ENCODE measurements at regions not wholly inside any gene's neighbourhood (a gene's known extent, or its start where the extent isn't known, plus 50 kb on each side); places are given as distances from the start of the nearest gene placed in this dataset.

- no peak for DNase-seq
These were observed 50.2 kb upstream of the AKR1E2 start for GRCh38 chr10:4775808-4776207.

- no peak for DNase-seq
These were observed 53.8 kb upstream of the AKR1E2 start for GRCh38 chr10:4772202-4772570.

GRCh38 chr10:4771554-4772201, 54.3 kb upstream of the AKR1E2 start:
- no peak for DNase-seq

- DNase-seq: peak; percentile 43
These were observed 55.0 kb upstream of the AKR1E2 start for GRCh38 chr10:4770801-4771553.

GRCh38 chr10:4768416-4768815, 57.6 kb upstream of the AKR1E2 start:
- DNase-seq: no peak

DNA sequence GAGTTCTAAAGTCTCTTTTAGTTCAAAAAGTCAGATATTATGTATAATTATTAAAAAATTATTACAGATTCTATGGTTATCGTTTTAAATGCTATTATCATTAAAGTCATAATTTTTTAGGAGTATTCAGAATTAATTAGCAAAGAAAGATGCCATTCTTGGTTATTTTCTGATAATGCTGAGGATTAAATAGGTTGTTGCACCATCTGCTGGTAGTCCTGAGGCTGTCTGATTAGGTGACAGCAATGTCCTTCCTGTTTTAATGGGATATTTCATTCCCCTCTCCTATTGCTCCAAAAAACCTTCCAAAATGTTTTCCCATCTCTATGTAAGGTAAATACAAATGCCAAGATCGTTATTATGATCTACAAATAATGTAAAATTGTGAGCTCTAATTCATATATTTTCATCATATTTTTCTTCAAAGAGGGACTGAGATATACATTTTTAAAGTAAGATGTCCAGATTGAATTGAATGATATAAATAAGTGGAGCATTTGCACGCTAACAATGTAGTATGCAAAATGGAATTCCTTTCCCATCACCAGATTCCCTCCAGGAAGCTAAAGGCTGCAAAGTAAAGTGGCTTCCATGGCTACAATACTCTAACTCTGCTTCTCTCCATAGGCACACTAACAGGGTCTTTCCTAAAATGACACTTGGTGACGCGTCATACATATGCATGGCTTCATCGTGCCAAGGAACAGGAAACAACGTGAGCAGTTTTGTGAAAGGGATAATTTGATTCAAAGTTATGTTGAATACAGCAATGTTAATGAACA, 58.8 kb upstream of the AKR1E2 start:
- peak; percentile 50 for DNase-seq

DNA sequence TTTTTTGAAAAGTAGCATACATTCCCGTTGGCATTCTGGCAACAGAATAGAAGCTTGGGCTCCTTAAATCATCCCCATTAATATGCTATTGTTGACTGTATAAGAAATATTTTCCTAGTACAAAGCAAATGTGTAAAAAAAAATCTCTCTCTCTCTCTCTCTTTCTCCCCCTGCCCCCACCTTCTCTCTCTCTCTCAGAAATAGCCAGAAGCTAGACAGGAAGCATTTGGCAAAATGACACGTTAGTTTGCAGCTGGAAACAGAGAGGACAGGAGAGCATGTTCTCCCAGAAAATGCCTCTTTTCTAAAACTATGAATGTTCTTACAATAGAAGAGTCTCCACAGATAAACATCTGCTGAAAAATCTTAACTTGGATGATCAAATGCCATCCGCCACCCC, 59.6 kb upstream of the AKR1E2 start:
- no peak for DNase-seq

GRCh38 chr10:4765428-4765827, 60.6 kb upstream of the AKR1E2 start:
- no peak for DNase-seq

GRCh38 chr10:4763960-4764428, 62.0 kb upstream of the AKR1E2 start:
- DNase-seq: no peak

DNA sequence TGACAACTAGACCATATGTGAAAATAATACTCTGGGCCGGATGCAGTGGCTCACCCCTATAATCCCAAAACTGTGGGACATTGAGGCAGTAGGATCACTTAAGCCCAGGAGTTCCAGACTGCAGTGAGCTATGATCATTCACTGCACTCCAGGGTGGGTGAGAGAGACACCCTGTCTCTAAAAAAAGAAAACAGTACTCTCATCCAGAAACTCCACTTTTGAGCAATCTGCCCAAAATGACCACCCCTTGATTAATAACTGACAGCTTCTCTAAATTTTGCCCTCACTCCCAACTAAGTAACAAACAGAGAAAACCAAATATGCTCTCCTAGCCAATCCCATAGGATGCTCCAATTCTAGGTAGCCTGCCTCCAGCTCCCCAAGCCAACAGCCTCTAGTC, 62.5 kb upstream of the AKR1E2 start:
- DNase-seq: no peak

GRCh38 chr10:4758256-4758655, 67.8 kb upstream of the AKR1E2 start:
- DNase-seq: no peak

DNA sequence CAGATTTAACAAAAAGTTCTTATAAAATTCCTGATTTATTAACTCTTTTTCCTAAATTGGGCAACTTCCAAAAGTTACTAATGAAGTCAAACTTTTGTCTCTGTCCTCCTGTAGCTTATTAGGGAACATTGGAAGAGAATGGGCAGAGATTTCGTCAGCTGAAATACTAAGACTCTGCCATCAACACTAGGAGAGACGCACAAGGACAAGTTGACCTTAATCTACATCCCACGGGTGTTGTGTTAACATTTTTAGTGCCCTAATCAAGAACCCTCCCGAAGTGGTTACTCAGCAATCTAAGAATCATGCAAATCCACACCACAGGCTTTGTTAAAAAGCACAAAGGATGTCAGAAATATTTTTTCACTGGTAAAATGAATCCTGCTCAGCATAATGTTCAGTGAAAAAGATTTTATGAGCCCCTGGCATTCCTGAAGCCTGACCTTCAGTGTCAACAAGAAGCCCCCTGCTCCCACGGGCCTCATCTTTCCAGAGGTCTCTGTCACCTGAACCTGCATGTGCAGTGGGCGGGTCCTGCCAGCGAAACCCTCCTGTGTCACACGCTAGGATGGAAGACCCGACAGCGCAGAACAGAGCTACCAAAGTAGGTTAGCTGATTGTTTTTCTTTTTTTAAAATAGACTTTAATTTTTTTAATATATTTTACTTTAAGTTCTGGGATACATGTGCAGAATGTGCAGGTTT, 70.6 kb upstream of the AKR1E2 start:
- no peak for DNase-seq

DNA sequence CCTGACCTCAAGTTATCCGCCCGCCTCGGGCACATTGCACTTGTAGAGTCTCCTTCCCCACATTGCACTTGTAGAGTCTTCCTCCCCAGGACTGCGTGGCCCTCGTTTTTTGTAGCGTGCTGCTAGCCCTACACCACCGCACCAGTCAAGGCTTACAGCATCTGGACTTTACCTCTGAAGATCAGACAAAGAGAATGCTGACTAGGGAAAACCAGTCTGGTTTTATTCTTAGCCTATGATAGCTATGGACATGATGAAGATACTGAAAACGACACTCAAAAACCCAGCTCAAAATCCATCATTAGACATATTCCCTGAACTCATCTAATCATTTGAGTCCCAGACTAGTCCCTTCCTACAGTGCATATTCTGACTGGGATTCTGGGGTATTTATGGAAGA, 71.9 kb upstream of the AKR1E2 start:
- no peak for DNase-seq

- DNase-seq: no peak
These were observed 74.8 kb upstream of the AKR1E2 start for GRCh38 chr10:4751211-4751610.

DNA sequence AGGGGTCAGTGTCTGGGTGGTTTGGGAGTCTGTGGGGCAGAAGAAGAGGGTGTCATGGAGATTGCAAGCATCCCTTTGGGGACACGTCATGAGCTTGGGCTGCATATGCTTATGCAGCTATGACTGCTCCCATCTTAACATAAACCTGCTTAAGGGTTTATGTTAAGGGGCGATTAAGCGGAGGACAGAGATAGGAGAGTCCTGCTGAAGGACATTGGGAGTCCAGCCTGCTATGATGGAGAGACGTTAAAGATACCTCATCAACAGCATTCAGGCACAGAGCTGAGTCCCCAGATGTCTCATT, 76.8 kb upstream of the AKR1E2 start:
- DNase-seq: no peak

DNA sequence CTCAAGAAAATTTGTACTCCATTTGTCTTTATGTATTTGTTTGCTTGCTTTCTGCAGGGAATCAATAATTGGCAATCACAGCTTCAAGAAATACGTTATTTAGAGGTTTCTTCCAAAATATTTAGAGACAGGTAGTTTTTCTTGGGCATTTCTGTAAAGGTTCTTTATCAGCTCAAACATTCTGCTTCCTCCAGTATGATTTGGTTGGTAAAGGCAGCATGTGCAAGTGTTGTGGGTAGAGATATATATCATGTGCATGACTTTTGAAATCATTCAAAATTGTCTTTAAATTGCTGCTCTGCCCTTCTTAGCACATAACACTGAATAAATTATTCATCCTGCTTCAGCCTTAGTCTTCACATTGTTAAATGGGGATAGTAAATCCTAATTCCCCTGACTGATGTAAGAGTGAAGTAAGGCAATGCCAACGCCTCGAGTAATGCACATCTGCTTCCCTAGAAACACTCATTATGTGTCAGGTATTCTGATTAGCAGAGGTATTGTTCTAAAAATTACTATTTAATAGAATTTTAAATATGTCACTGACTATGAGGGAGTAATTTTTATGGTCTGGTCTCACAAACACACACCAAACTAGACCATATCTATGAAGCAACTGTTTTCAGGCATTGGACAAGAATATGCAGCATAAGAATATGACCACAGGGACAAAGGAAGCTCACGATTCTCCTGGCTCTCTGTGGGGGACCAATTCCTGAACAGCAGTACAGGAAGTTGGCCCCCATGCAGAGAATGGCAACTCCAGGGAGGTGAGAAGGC, 77.3 kb upstream of the AKR1E2 start:
- no peak for DNase-seq

GRCh38 chr10:4742217-4742616, 83.8 kb upstream of the AKR1E2 start:
- no peak for DNase-seq

- no peak for DNase-seq
These were observed 85.5 kb upstream of the AKR1E2 start for GRCh38 chr10:4740471-4740870.

DNA sequence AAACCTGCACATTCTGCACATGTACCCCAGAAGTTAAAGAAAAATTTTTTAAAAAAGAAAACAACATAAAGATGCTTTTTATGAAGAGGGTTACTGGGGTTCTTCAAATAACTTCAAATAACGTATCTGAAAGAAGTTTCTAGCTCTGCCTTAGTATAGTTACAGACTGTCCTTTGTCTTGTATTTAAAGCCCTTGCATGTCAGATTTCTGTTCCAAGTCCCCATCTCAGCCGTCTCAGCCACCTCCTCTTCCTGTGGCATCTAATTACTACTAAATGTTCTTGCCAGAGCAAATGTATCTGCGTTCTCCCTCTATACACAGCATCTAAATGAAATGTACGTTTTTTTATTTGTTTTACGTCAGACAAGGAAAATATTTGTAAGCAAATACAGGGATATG, 89.4 kb upstream of the AKR1E2 start:
- no peak for DNase-seq

- DNase-seq: no peak
These were observed 89.8 kb upstream of the AKR1E2 start for GRCh38 chr10:4736183-4736582.

DNA sequence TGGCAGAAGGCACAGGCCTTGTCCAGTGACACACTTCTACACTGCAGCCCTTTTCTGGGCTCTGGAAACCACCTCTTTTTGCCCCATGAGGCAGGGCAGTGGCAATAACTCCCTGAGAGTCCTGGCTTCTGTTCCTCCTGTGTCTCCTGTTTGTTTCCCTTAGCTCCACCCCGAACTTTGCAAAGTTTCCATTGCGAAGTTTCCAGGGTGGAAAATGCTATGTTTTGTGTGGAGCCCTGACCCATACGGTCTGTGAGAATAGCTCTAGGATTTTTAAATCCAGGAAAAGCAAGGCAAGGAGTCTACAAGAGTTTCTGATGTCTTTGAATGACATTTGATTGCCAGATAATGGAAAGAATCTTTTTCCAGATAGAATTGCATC, 92.2 kb upstream of the AKR1E2 start:
- no peak for DNase-seq

DNA sequence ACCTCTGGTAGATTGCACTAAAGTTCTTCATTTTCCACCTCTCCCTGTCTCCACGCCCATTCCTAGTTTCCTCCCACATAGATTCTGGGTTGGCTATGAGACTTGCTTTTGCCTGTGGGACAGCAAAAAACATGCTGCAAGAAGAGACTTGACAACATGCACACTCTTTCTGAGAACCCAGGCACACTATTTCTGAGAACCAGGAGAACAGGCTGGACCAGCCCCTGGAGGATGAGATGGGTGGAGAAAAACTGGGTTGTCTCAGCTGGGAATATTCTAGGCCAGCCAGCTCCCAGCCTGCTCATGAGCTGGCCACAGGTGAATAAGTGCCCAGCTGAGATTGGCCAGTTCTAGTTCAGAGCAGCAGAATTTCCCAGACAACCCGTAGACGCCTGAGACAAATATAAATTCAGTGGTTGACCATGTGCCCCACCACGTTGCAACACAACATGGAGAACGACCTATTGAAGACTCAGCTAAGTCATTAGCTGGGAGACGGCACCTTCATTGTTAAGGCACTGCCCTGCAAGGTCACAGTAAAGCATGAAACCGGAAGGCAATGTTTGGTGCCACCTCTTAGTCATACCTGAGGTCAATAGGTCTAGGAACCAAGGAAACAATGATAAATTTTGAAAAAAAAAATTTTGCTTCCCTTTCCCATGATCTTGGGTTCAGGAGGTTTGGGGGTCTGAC, 92.7 kb upstream of the AKR1E2 start:
- no peak for DNase-seq

All from OCI-M1 (cell line).